ENCODE measurements at regions not wholly inside any gene's neighbourhood (a gene's known extent, or its start where the extent isn't known, plus 50 kb on each side); places are given as distances from the start of the nearest gene placed in this dataset.

DNA sequence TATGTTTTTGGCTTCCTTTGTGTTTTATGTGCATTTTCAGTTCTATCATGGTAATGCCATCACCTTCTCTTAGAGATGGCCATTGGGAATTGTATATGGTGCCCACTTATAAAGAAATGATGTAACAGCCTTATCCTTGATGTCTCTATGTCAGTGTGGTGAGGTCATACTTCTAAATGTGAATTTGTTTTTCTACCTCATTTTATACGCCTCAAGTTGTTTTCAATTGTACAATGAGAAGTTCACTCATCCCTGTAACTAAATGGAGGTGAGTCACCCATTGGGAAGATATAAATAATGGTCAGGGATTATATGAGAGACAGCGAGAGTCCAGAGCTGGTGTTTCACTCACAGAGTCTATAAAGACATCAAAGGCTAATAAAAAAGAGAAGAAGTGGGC, 402.4 kb downstream of the AGTPBP1 start:
- H3K56ac ChIP-seq (ENCODE audit: extremely low read depth, insufficient read depth, low read length) = no peak overlapping the region
- H2AK5ac ChIP-seq (ENCODE audit: low read depth, low read length) = no peak overlapping the region
- no peak overlapping the region for H3K27ac ChIP-seq (ENCODE audit: insufficient read depth, low read length)
- H3K4me2 ChIP-seq (ENCODE audit: low read depth, low read length) = no peak overlapping the region
- no peak overlapping the region for H4K91ac ChIP-seq (ENCODE audit: insufficient read depth, low read depth, low read length)
- intact Hi-C loops (cut with micrococcal nuclease) (no loop called here), dilution Hi-C loops (cut with HindIII; ENCODE audit: low sequenced_read_pairs, unreplicated experiment) (no loop called here), in situ Hi-C loops (cut with MboI; ENCODE audit: low sequenced_read_pairs) (no loop called here)
- no peaks in the 10 kb centered on the region for H3K79me1 ChIP-seq (ENCODE audit: low read depth in 1 of 2, low read length in 2 of 2)
- H3K9ac ChIP-seq (ENCODE audit: low read depth, low read length) = no peak overlapping the region
- H4K8ac ChIP-seq (ENCODE audit: low read depth in 2 of 2, low read length in 2 of 2) = no peak overlapping the region
- ChIA-PET POLR2A (ENCODE audit: unreplicated experiment) (no interaction called here), CTCF (no interaction called here)
- H2AFZ ChIP-seq (replicated peaks; ENCODE audit: low read length, poor library complexity) = no peak overlapping the region
- no TSS peak for BruUV-seq (replicated peaks)
- no peak overlapping the region for H4K5ac ChIP-seq (ENCODE audit: low read depth, low read length)
- no peak overlapping the region for H3K4ac ChIP-seq (ENCODE audit: low read depth, low read length)
- DNase-seq = no peak
- no peaks in the 10 kb centered on the region for H3K27me3 ChIP-seq (ENCODE audit: control insufficient read depth, insufficient read depth, low read length)
- peaks cover 19% of the 10 kb centered on the region; the same call in 1 of the 2 replicates for H3K9me3 ChIP-seq (ENCODE audit: control insufficient read depth, insufficient read depth, low read length)
- H2BK5ac ChIP-seq (ENCODE audit: low read depth, low read length, poor library complexity, severe bottlenecking) = no peak overlapping the region
- H2BK20ac ChIP-seq (ENCODE audit: low read depth, low read length) = no peak overlapping the region
- H3K14ac ChIP-seq (replicated peaks; ENCODE audit: low read depth, low read length) = no peak overlapping the region
- H4K20me1 ChIP-seq (ENCODE audit: insufficient read depth, low read length) = no peaks in the 10 kb centered on the region
- no peaks in the 10 kb centered on the region for H3K4me1 ChIP-seq (ENCODE audit: control insufficient read depth, insufficient read depth, low read length)
- no peak overlapping the region for H2AK9ac ChIP-seq (replicated peaks; ENCODE audit: low read depth, low read length, poor library complexity)
- H2BK120ac ChIP-seq (ENCODE audit: low read depth, low read length) = no peak overlapping the region
- WGBS, 2 experiments (ENCODE audit: extremely low coverage in 2 of 2, insufficient read length in 1 of 2) = no CpG with 5 or more reads among the region's 2 CpGs
- H3K36me3 ChIP-seq (ENCODE audit: control insufficient read depth, insufficient read depth, low read length) = no peaks in the 10 kb centered on the region
- H2BK15ac ChIP-seq (ENCODE audit: low read depth, low read length) = no peak overlapping the region
- no peak overlapping the region for H3K18ac ChIP-seq (ENCODE audit: low read depth, low read length)
- H3K4me3 ChIP-seq (ENCODE audit: insufficient read depth, low read depth, low read length) = no peak overlapping the region
- ATAC-seq (ENCODE audit: low read depth) = no peak
- no peaks in the 10 kb centered on the region for H3K9me1 ChIP-seq (ENCODE audit: insufficient read depth, low read length)
- no peak overlapping the region for H3K23ac ChIP-seq (ENCODE audit: low read depth, low read length)
- TF ChIP-seq POLR2A (IDR thresholded peaks at IDR 0.05; ENCODE audit: low read depth, low read length) = no peak
- TF ChIP-seq CEBPB (IDR thresholded peaks at IDR 0.05; ENCODE audit: low read depth, low read length) = no peak
- TF ChIP-seq, protein P1, sequence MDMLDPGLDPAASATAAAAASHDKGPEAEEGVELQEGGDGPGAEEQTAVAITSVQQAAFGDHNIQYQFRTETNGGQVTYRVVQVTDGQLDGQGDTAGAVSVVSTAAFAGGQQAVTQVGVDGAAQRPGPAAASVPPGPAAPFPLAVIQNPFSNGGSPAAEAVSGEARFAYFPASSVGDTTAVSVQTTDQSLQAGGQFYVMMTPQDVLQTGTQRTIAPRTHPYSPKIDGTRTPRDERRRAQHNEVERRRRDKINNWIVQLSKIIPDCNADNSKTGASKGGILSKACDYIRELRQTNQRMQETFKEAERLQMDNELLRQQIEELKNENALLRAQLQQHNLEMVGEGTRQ (IDR thresholded peaks at IDR 0.05; ENCODE audit: low read depth, low read length) = no peak
- TF ChIP-seq CHD1 (IDR thresholded peaks at IDR 0.05; ENCODE audit: low read depth, low read length) = no peak
